Keratinocyte (primary cell): ENCODE measurements at regions not wholly inside any gene's neighbourhood (a gene's known extent, or its start where the extent isn't known, plus 50 kb on each side); places are given as distances from the start of the nearest gene placed in this dataset.

ENCODE experiments used
- DNase-seq: peaks from one replicate; pipeline ENCODE4 v3.0.0-alpha.2; 2011; ENCODE audit warnings: low read depth, missing footprints, low spot score
- FAIRE-seq: peaks from 2 replicates; lab custom pipeline; 2011; peaks lifted over from hg19 to GRCh38; lab: Jason Lieb, UNC
- H2AFZ ChIP-seq: 2 replicates; pipeline ENCODE4 v1.6.0; 2012; ENCODE audit warnings: low read length, control low read depth, inconsistent platforms; ENCODE audit not compliant: control insufficient read depth
- H3K27ac ChIP-seq: 2 replicates; pipeline ENCODE4 v1.5.1; 2011; ENCODE audit warnings: low read length; ENCODE audit not compliant: control insufficient read depth, insufficient read depth
- H3K27me3 ChIP-seq: 3 replicates; pipeline ENCODE4 v1.6.0; 2011; ENCODE audit warnings: low read length; ENCODE audit not compliant: control insufficient read depth, insufficient read depth; ENCODE audit errors: extremely low read depth
- H3K36me3 ChIP-seq, 2 experiments: 2 replicates in 1 of 2; 3 replicates in 1 of 2; pipeline ENCODE4 v1.5.1; 2011; ENCODE audit warnings: low read length in 2 of 2, mild to moderate bottlenecking in 1 of 2; ENCODE audit not compliant: control insufficient read depth in 2 of 2, insufficient read depth in 2 of 2; ENCODE audit errors: extremely low read depth in 1 of 2
- H3K4me1 ChIP-seq: 3 replicates; pipeline ENCODE4 v1.5.1; 2011; ENCODE audit warnings: low read length; ENCODE audit not compliant: control insufficient read depth, insufficient read depth; ENCODE audit errors: extremely low read depth
- H3K4me2 ChIP-seq: 3 replicates; pipeline ENCODE4 v1.6.0; 2011; ENCODE audit warnings: low read depth, low read length; ENCODE audit not compliant: control insufficient read depth, insufficient read depth; ENCODE audit errors: extremely low read depth
- H3K4me3 ChIP-seq, 3 experiments: fragments of 200-600 bp in 1 of 3; sonication (generic) in 1 of 3; 2 replicates in 2 of 3; 3 replicates in 1 of 3; pipeline ENCODE4 v1.5.1; 2011 to 2016; ENCODE audit warnings: low read length in 3 of 3, mild to moderate bottlenecking in 3 of 3, control low read depth in 2 of 3, inconsistent platforms in 1 of 3, low read depth in 1 of 3, mixed read lengths in 1 of 3, mixed run types in 1 of 3, moderate library complexity in 1 of 3; ENCODE audit not compliant: control insufficient read depth in 2 of 3, insufficient read depth in 2 of 3; ENCODE audit errors: extremely low read depth in 1 of 3
- H3K79me2 ChIP-seq: 2 replicates; pipeline ENCODE4 v1.6.0; 2012; ENCODE audit warnings: low read length; ENCODE audit not compliant: control insufficient read depth, insufficient read depth
- H3K9ac ChIP-seq: 3 replicates; pipeline ENCODE4 v1.6.0; 2011; ENCODE audit warnings: low read length; ENCODE audit not compliant: control insufficient read depth, insufficient read depth; ENCODE audit errors: extremely low read depth
- H3K9me1 ChIP-seq: 3 replicates; pipeline ENCODE4 v1.6.0; 2011; ENCODE audit warnings: low read length; ENCODE audit not compliant: control insufficient read depth, insufficient read depth; ENCODE audit errors: extremely low read depth
- H3K9me3 ChIP-seq: 2 replicates; pipeline ENCODE4 v1.5.1; 2012; ENCODE audit warnings: low read depth, low read length; ENCODE audit not compliant: control insufficient read depth
- H4K20me1 ChIP-seq: 3 replicates; pipeline ENCODE4 v1.6.0; 2011; ENCODE audit warnings: low read length; ENCODE audit not compliant: control insufficient read depth, insufficient read depth; ENCODE audit errors: extremely low read depth
- CTCF ChIP-seq, 3 experiments: IDR thresholded peaks in 1 of 3; conservative IDR thresholded peaks in 1 of 3; optimal IDR thresholded peaks in 1 of 3; 2 replicates in 2 of 3; 3 replicates in 1 of 3; pipeline versions ENCODE3 to v1.5.1; 2011; ENCODE audit warnings: low read length in 3 of 3, mild to moderate bottlenecking in 3 of 3, moderate library complexity in 2 of 3, control low read depth in 1 of 3, inconsistent platforms in 1 of 3; ENCODE audit not compliant: insufficient read depth in 2 of 3; ENCODE audit errors: extremely low read depth in 1 of 3
- EZH2 ChIP-seq: IDR thresholded peaks from one replicate; pipeline ENCODE4 v1.6.1; 2012; ENCODE audit warnings: inconsistent platforms, mild to moderate bottlenecking, low read length, moderate library complexity
- dilution Hi-C: fragments of 300-500 bp; cut with MboI; formaldehyde crosslinking; loops from one replicate; pipeline ENCODE4 v1.7.0; 2020; ENCODE audit warnings: low sequenced_read_pairs; ENCODE audit not compliant: extremely low pct_ligation_motif_present

DNA sequence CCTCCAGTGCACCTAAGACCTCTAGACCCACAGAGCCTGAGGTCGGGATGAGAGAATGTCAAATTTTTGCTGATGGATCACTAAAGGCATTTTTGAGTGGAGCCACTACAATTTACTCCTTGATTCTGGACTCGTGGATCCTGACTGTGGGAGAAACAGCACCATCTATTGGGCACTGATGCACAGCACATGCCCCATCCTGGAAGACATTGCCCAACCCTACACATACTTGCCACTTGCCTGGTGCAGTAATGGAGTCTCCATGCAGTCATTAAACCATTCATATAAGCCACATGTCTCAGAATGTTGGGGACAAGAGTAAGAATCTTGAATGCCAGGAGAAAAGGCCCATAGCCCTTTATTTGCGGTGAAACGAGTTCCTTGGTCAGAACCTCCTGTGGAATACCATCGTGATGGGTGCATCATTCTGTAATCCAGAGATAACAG is 103.9 kb downstream of the GGTLC2 start:
- Histone ChIP-seq H3K27ac (no peak overlapping the region), H3K4me1 (no peaks in the 10 kb centered on the region), H3K27me3 (no peaks in the 10 kb centered on the region), H3K79me2 (no peaks in the 10 kb centered on the region), H4K20me1 (no peaks in the 10 kb centered on the region), H3K4me3 (no peak overlapping the region), H3K4me2 (no peak overlapping the region), H3K9ac (no peak overlapping the region), H3K9me3 (no peaks in the 10 kb centered on the region), H3K9me1 (no peaks in the 10 kb centered on the region), H2AFZ (no peak overlapping the region), H3K36me3 (no peaks in the 10 kb centered on the region)
- DNase-seq (no peak), FAIRE-seq (peak; percentile 79)
- dilution Hi-C loops, result no loop called here
- no peak for TF ChIP-seq EZH2
- TF ChIP-seq CTCF (optimal IDR thresholded peaks at IDR 0.05 in 1 of 3, IDR thresholded peaks at IDR 0.05 in 1 of 3, conservative IDR thresholded peaks at IDR 0.05 in 1 of 3; ENCODE audit: extremely low read depth in 1 of 3, insufficient read depth in 2 of 3, low read length in 3 of 3), result peak; percentile 68 to 91 (median 79)

GRCh38 chr22:22748756-22749155 is 104.3 kb downstream of the GGTLC2 start:
- no peak for TF ChIP-seq EZH2
- no peak for TF ChIP-seq CTCF (optimal IDR thresholded peaks at IDR 0.05 in 1 of 3, IDR thresholded peaks at IDR 0.05 in 1 of 3, conservative IDR thresholded peaks at IDR 0.05 in 1 of 3; ENCODE audit: extremely low read depth in 1 of 3, insufficient read depth in 2 of 3, low read length in 3 of 3)
- dilution Hi-C loops, result no loop called here
- no peak overlapping the region for H3K27ac ChIP-seq

More at GRCh38 chr22:22748756-22749155, 104.3 kb downstream of the GGTLC2 start:
- FAIRE-seq (no peak), DNase-seq (no peak)
- Histone ChIP-seq H3K4me2 (no peak overlapping the region), H3K4me1 (no peaks in the 10 kb centered on the region), H3K4me3 (no peak overlapping the region), H3K9me1 (no peaks in the 10 kb centered on the region), H3K36me3 (no peaks in the 10 kb centered on the region), H4K20me1 (no peaks in the 10 kb centered on the region), H2AFZ (no peak overlapping the region), H3K9ac (no peak overlapping the region), H3K79me2 (no peaks in the 10 kb centered on the region), H3K27me3 (no peaks in the 10 kb centered on the region), H3K9me3 (no peaks in the 10 kb centered on the region)
